Transverse colon (tissue), 4 donors: ENCODE measurements at regions not wholly inside any gene's neighbourhood (a gene's known extent, or its start where the extent isn't known, plus 50 kb on each side); places are given as distances from the start of the nearest gene placed in this dataset.
"Not testable (repeated sequence)": the region's sequence is repeated elsewhere in the genome, so short reads cannot be mapped to it uniquely, and the experiment has no call there.

Experiments
- DNase-seq: peaks from one replicate; pipeline ENCODE4 v3.0.0-alpha.2; 2019
- H3K27ac ChIP-seq, 4 donors: fragments of 200-600 bp; sonication (generic); 2 replicates each; pipeline ENCODE4 v1.5.1; 2016 to 2018; ENCODE audit warnings: inconsistent platforms in 4 of 4
- H3K27me3 ChIP-seq: fragments of 200-600 bp; sonication (generic); 2 replicates; pipeline ENCODE4 v1.5.1; 2017; ENCODE audit warnings: inconsistent platforms
- H3K36me3 ChIP-seq, 4 donors: fragments of 200-600 bp; sonication (generic); 2 replicates each; pipeline ENCODE4 v1.5.1; 2017 to 2019; ENCODE audit warnings: inconsistent platforms in 4 of 4
- H3K4me1 ChIP-seq, 4 donors: fragments of 200-600 bp; sonication (generic); 2 replicates each; pipeline ENCODE4 v1.5.1; 2017 to 2020; ENCODE audit warnings: inconsistent platforms in 4 of 4
- H3K4me3 ChIP-seq, 4 donors: fragments of 200-600 bp; sonication (generic); 1 replicate in 1 of 4; 2 replicates in 3 of 4; pipeline versions ENCODE4 v1.5.1 to v1.6.1; 2017 to 2019; ENCODE audit warnings: inconsistent platforms in 4 of 4
- H3K9me3 ChIP-seq, 2 donors: fragments of 200-600 bp; sonication (generic); 2 replicates each; pipeline ENCODE4 v1.5.1; 2017 to 2019; ENCODE audit warnings: inconsistent platforms in 2 of 2
- CTCF ChIP-seq, 5 experiments: fragments of 200-600 bp in 3 of 5; fragments of 450-650 bp in 2 of 5; sonication (generic) in 3 of 5; IDR thresholded peaks; 1 replicate in 2 of 5; 2 replicates in 3 of 5; pipeline ENCODE4 v1.5.1; 2016 to 2017; ENCODE audit warnings: antibody characterized with exemption in 5 of 5, inconsistent platforms in 3 of 5, mild to moderate bottlenecking in 2 of 5, moderate library complexity in 1 of 5
- EP300 ChIP-seq: sonication (generic); formaldehyde crosslinking; IDR thresholded peaks from one replicate; pipeline ENCODE4 v1.6.1; 2017; ENCODE audit warnings: antibody characterized with exemption, low read depth
- POLR2A ChIP-seq: fragments of 450-650 bp; IDR thresholded peaks from one replicate; pipeline ENCODE4 v1.6.1; 2016; ENCODE audit warnings: antibody characterized with exemption, mild to moderate bottlenecking, moderate library complexity
- POLR2AphosphoS5 ChIP-seq, 3 donors: sonication (generic); formaldehyde crosslinking; IDR thresholded peaks; one replicate each; pipeline ENCODE4 v1.6.1; 2016; ENCODE audit warnings: antibody characterized with exemption in 3 of 3
- WGBS, 2 donors: methylation state at CpG; one replicate each; pipeline ENCODE4 v1.1.5; 2018; ENCODE audit warnings: low coverage in 1 of 2; 5-methylcytosine and 5-hydroxymethylcytosine counted together
- in situ Hi-C, 4 donors: fragments of 200-750 bp; cut with MboI; loops; one replicate each; pipeline versions ENCODE4 v1.15.0 to v1.15.1; 2017; ENCODE audit warnings: low sequenced_read_pairs in 3 of 4, low pct_ligation_motif_present in 1 of 4, low pct_unique_long_range_greater_than_20kb in 1 of 4
- intact Hi-C: fragments of 100-400 bp; cut with DNase I; formaldehyde crosslinking; loops from one replicate; pipeline ENCODE4 v1.15.1; 2023; ENCODE audit warnings: low total_unique reads

DNA sequence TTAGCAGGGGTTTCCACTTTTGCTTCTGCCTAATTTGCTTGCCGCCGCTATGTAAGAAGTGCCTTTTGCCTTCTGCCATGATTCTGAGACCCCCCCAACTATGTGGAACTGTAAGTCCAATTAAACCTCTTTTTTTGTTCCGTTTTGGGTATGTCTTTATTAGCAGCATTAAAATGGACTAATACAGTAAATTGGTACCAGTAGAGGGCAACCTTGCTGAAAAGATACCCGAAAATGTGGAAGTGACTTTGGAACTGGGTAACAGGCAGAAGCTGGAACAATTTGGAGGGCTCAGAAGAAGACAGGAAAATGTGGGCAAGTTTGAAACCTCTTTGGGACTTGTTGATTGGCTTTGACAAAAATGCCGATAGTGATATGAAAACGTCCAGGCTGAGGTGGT lies 216.1 kb upstream of the FSIP2 start:
- WGBS, 2 donors: 78% methylated on average over 6 of the region's 6 CpGs
- TF ChIP-seq POLR2AphosphoS5 (IDR thresholded peaks at IDR 0.05): no peak
- TF ChIP-seq POLR2A: no peak
- TF ChIP-seq CTCF (IDR thresholded peaks at IDR 0.05): no peak
- TF ChIP-seq EP300: no peak
- Histone ChIP-seq H3K9me3 (peaks cover 0 to 8% of the 10 kb centered on the region in 2 donors), H3K27me3 (no peaks in the 10 kb centered on the region), H3K4me3 (no peak overlapping the region), H3K36me3 (no peaks in the 10 kb centered on the region), H3K27ac (no peak overlapping the region), H3K4me1 (no peaks in the 10 kb centered on the region)
- no peak for DNase-seq
- in situ Hi-C loops (no loop called here), intact Hi-C loops (no loop called here)

- H3K36me3 ChIP-seq, in situ Hi-C loops, intact Hi-C loops, H3K4me3 ChIP-seq, H3K27me3 ChIP-seq, DNase-seq, H3K27ac ChIP-seq, H3K4me1 ChIP-seq, H3K9me3 ChIP-seq: not testable (repeated sequence)
- WGBS, 2 donors: 66 to 83% methylated on average over 1 to 2 of the region's 2 CpGs
These were observed 214.4 kb upstream of the FSIP2 start for GRCh38 chr2:185524242-185524641.

DNA sequence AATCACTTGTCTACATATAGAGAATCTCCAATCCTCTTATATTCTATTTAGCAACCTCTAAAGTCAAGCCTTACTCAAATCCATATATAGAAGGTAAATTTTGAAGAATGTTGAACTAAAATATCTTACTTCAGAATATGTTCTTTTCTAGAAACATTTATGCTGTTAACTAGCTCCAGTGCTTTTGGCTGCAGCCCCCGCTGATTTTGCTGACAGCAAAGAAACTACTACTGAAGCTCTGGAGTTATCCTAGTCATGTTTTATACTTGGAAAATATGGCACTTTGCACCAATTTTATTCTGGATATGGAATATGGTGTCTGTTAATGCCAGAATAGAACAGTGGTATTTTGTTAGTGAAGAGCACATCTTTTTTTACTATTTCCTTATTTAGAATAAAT lies 212.4 kb upstream of the FSIP2 start:
- no peaks in the 10 kb centered on the region for H3K27me3 ChIP-seq
- no peak for DNase-seq
- WGBS, 2 donors: 84 to 100% methylated on average over 1 of the region's 1 CpG
- intact Hi-C loops: no loop called here
- H3K36me3 ChIP-seq: no peaks in the 10 kb centered on the region
- H3K9me3 ChIP-seq: no peaks in the 10 kb centered on the region
- in situ Hi-C loops: no loop called here
- no peak overlapping the region for H3K27ac ChIP-seq
- TF ChIP-seq POLR2AphosphoS5 (IDR thresholded peaks at IDR 0.05): no peak
- no peak for TF ChIP-seq EP300
- no peak for TF ChIP-seq POLR2A
- no peak overlapping the region for H3K4me3 ChIP-seq
- no peaks in the 10 kb centered on the region for H3K4me1 ChIP-seq

- Histone ChIP-seq H3K27ac (no peak overlapping the region), H3K36me3 (no peaks in the 10 kb centered on the region), H3K27me3 (no peaks in the 10 kb centered on the region), H3K4me1 (no peaks in the 10 kb centered on the region), H3K4me3 (no peak overlapping the region), H3K9me3 (no peaks in the 10 kb centered on the region)
- WGBS, 2 donors: 60 to 72% methylated on average over 2 of the region's 2 CpGs
- in situ Hi-C loops (no loop called here), intact Hi-C loops (no loop called here)
- no peak for DNase-seq
- TF ChIP-seq POLR2AphosphoS5 (IDR thresholded peaks at IDR 0.05): no peak
- TF ChIP-seq EP300: no peak
- no peak for TF ChIP-seq POLR2A
- no peak for TF ChIP-seq CTCF (IDR thresholded peaks at IDR 0.05)
These were observed 206.9 kb upstream of the FSIP2 start for GRCh38 chr2:185531721-185532120.

DNA sequence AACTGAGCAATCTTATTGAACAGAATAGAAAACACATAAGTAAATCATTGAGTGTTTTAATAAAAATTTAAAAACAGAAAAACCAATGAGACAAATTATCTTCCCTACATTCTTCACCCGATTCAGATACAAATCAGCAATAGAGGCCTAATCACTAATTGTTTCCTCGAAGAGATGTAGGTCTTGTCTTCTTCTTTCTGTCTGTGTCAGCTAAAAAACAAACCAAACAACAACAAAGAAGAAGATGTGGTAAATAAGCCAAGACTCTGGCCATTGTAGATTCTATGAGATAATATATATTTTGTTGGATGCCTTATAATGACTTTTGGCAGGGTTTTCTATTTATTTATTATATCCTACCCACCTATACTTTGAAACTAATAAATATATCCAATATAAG lies 200.9 kb upstream of the FSIP2 start:
- no peaks in the 10 kb centered on the region for H3K36me3 ChIP-seq
- H3K4me3 ChIP-seq: no peak overlapping the region
- intact Hi-C loops (no loop called here), in situ Hi-C loops (no loop called here)
- H3K27me3 ChIP-seq: no peaks in the 10 kb centered on the region
- DNase-seq: no peak
- H3K9me3 ChIP-seq: no peaks in the 10 kb centered on the region
- 81 to 83% methylated on average over 2 of the region's 2 CpGs for WGBS, 2 donors
- no peak overlapping the region for H3K27ac ChIP-seq
- no peaks in the 10 kb centered on the region for H3K4me1 ChIP-seq
- no peak for TF ChIP-seq POLR2A
- no peak for TF ChIP-seq CTCF (IDR thresholded peaks at IDR 0.05)
- TF ChIP-seq POLR2AphosphoS5 (IDR thresholded peaks at IDR 0.05): no peak
- TF ChIP-seq EP300: no peak
